ENCODE measurements at regions not wholly inside any gene's neighbourhood (a gene's known extent, or its start where the extent isn't known, plus 50 kb on each side); places are given as distances from the start of the nearest gene placed in this dataset.

DNA sequence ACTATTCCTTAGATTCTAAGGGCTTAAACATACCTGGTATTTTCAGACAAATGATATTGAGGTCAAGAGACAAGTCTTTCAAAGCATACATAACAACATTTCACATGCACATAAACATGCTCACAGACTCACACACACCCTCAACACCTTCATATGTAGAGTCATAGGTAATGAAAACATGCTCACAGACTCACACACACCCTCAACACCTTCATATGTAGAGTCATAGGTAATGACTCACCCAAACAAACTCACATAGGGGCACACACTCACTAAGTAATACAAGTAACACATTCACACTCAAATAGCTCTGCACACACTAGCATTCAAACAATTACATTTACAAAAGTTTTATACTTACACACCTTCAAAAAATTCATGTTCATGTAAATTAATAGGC is 975.5 kb downstream of the TMEM121 start:
- TF ChIP-seq CREB1 (IDR thresholded peaks at IDR 0.05; ENCODE audit: low read depth) (no peak), RAD21 (IDR thresholded peaks at IDR 0.05; ENCODE audit: low read depth) (no peak), YY1 (IDR thresholded peaks at IDR 0.05; ENCODE audit: low read depth) (no peak), CEBPB (IDR thresholded peaks at IDR 0.05) (no peak), EGR1 (IDR thresholded peaks at IDR 0.05) (no peak), EP300 (IDR thresholded peaks at IDR 0.05; ENCODE audit: borderline replicate concordance) (no peak), TCF12 (IDR thresholded peaks at IDR 0.05; ENCODE audit: low read depth) (no peak), TEAD4 (IDR thresholded peaks at IDR 0.05) (no peak), ZBTB7A (IDR thresholded peaks at IDR 0.05; ENCODE audit: low read depth) (no peak), REST (IDR thresholded peaks at IDR 0.05; ENCODE audit: low read depth) (no peak), TAF1 (IDR thresholded peaks at IDR 0.05; ENCODE audit: low read depth) (no peak), MAX (IDR thresholded peaks at IDR 0.05) (no peak), FOXM1 (IDR thresholded peaks at IDR 0.05; ENCODE audit: borderline replicate concordance, low read depth) (no peak), NFIC (IDR thresholded peaks at IDR 0.05) (no peak)
- TF ChIP-seq, protein P1, sequence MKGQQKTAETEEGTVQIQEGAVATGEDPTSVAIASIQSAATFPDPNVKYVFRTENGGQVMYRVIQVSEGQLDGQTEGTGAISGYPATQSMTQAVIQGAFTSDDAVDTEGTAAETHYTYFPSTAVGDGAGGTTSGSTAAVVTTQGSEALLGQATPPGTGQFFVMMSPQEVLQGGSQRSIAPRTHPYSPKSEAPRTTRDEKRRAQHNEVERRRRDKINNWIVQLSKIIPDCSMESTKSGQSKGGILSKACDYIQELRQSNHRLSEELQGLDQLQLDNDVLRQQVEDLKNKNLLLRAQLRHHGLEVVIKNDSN (IDR thresholded peaks at IDR 0.05): no peak

DNA sequence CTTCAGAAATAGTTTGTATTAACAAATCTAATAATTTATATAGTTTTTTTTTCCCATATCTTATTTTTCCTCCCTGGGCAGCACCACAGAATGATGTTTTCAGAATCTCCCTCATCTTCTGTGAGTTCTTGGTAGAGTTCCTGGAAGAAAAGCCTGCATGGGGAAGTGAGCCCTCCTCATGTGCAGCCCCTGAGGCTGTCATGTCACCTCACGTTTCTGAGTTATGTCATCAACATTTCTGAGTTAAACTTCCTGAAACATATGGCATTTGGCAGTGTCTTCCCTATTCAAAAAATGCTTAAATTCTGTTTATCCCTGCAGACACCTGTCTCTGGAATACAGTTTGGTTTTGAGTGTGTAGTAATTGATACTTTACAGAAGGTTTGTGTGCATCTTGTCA is 979.0 kb downstream of the TMEM121 start:
- TF ChIP-seq TEAD4 (IDR thresholded peaks at IDR 0.05) (no peak), YY1 (IDR thresholded peaks at IDR 0.05; ENCODE audit: low read depth) (no peak), CREB1 (IDR thresholded peaks at IDR 0.05; ENCODE audit: low read depth) (no peak), REST (IDR thresholded peaks at IDR 0.05; ENCODE audit: low read depth) (no peak), NFIC (IDR thresholded peaks at IDR 0.05) (no peak), FOXM1 (IDR thresholded peaks at IDR 0.05; ENCODE audit: borderline replicate concordance, low read depth) (no peak), TCF12 (IDR thresholded peaks at IDR 0.05; ENCODE audit: low read depth) (no peak), EP300 (IDR thresholded peaks at IDR 0.05; ENCODE audit: borderline replicate concordance) (no peak), CEBPB (IDR thresholded peaks at IDR 0.05) (no peak)
- TF ChIP-seq, protein P1 (IDR thresholded peaks at IDR 0.05): no peak

GRCh38 chr14:106506881-106507305 is 980.5 kb downstream of the TMEM121 start:
- TF ChIP-seq NFIC (IDR thresholded peaks at IDR 0.05) (no peak), REST (IDR thresholded peaks at IDR 0.05; ENCODE audit: low read depth) (no peak), CEBPB (IDR thresholded peaks at IDR 0.05) (no peak), ZBTB7A (IDR thresholded peaks at IDR 0.05; ENCODE audit: low read depth) (no peak), TCF12 (IDR thresholded peaks at IDR 0.05; ENCODE audit: low read depth) (no peak)
- TF ChIP-seq, protein P1 (IDR thresholded peaks at IDR 0.05): no peak

DNA sequence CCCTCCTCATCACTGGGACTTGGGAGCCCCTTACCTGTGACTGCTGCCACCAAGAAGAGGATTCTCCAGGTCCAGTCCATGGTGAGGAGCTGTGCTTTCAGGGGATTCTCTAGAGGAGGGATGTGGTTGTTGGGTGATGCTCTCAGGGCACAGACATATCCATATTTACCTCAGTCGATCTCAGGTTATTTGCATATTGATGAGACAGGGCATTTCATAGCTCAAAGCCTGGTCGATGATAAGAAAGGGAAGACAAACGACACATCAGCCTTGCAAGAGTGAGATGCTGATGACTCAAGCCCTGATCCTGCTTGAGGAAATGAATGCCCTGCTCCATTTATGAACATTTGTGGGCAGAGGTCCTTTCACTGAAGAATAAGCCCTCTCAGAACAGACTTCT is 981.0 kb downstream of the TMEM121 start:
- TF ChIP-seq REST (IDR thresholded peaks at IDR 0.05; ENCODE audit: low read depth) (no peak), FOXM1 (IDR thresholded peaks at IDR 0.05; ENCODE audit: borderline replicate concordance, low read depth) (no peak), YY1 (IDR thresholded peaks at IDR 0.05; ENCODE audit: low read depth) (no peak), MAX (IDR thresholded peaks at IDR 0.05) (no peak), TAF1 (IDR thresholded peaks at IDR 0.05; ENCODE audit: low read depth) (no peak), TCF12 (IDR thresholded peaks at IDR 0.05; ENCODE audit: low read depth) (no peak), EGR1 (IDR thresholded peaks at IDR 0.05) (no peak), NFIC (IDR thresholded peaks at IDR 0.05) (no peak), CREB1 (IDR thresholded peaks at IDR 0.05; ENCODE audit: low read depth) (no peak), ZBTB7A (IDR thresholded peaks at IDR 0.05; ENCODE audit: low read depth) (no peak), EP300 (IDR thresholded peaks at IDR 0.05; ENCODE audit: borderline replicate concordance) (no peak), TEAD4 (IDR thresholded peaks at IDR 0.05) (no peak), RAD21 (IDR thresholded peaks at IDR 0.05; ENCODE audit: low read depth) (no peak), CEBPB (IDR thresholded peaks at IDR 0.05) (no peak)
- TF ChIP-seq, protein P1 (IDR thresholded peaks at IDR 0.05): no peak
